Iris pigment epithelial cell (primary cell): ENCODE measurements at regions not wholly inside any gene's neighbourhood (a gene's known extent, or its start where the extent isn't known, plus 50 kb on each side); places are given as distances from the start of the nearest gene placed in this dataset.

Experiments
- DNase-seq: peaks from one replicate; pipeline ENCODE4 v3.0.0-alpha.2; 2011; ENCODE audit warnings: low read depth

DNA sequence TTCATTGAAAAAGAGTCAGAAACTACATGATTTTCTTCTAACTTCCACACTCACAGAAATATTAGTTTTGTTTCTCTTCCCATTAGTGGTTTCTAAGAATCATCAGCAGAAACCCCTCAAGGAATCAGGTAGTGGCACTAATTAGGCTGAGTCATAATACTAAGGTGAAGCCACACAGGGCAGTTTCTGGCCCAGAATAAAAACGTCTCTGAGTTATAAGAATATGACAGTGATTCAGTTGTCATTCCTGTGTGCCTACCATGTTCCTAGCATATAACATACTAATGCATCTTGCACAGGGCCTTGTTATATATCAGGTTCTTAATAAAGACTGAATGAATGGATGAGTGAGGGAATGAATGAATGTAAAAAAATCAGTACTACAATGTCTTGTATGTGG is 206.0 kb upstream of the PLEKHG7 start:
- no peak for DNase-seq

DNA sequence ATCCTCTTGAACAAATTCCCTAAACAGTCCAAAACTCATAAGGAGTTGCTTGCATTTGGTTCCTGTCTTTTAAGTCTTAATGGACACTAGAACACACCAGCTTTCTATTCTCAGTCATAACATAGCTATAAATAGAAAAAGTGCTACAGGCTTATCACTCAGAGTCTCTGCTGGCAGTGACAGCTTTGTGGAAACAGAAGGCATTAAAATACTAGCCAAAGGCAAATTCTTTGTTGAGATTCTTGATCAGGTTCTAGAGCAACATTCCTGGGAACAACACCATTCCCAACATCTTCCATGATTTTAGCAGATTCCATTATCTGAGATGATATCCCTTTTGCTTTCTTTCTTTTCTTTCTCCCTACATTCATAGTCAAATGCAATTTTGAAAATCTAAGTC is 207.7 kb upstream of the PLEKHG7 start:
- no peak for DNase-seq

DNA sequence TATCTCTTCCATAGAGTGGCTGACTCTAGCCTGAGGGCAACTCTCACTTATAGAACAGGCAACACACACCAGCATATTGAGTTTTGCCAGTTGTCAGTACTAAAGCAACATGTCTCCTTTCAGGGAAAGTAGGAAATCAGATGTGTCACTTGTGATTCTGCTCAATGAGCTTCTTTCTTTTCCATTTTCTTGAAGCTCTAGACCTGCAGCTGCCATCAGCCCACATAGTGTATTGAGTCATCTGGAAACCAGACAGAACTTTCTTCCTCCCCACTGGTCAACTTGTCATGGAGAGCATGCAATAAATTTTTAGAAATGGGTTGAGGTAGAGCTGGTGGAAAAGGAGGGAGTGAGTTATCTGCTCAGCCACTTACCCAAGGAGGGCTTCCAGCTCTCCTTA is 209.0 kb upstream of the PLEKHG7 start:
- DNase-seq = peak; percentile 44

DNA sequence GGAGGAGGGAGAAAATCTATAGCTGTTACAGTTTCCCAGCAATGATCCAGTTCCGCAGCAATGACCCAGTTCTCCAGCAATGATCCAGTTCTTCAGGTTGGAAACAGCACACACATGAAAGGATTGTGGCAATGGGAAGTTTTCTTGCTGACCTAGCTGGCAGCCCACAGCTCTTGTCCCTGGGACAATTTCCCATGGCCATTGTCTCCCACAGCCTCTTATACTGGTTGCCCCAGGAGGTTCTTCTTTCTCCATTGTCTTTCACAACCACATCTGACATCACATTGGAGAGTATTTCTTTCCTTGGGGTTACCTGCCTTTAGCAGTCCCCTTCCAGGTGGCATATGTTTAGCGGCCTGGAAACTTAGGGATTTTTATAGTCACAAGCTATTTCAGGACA is 209.8 kb upstream of the PLEKHG7 start:
- no peak for DNase-seq

DNA sequence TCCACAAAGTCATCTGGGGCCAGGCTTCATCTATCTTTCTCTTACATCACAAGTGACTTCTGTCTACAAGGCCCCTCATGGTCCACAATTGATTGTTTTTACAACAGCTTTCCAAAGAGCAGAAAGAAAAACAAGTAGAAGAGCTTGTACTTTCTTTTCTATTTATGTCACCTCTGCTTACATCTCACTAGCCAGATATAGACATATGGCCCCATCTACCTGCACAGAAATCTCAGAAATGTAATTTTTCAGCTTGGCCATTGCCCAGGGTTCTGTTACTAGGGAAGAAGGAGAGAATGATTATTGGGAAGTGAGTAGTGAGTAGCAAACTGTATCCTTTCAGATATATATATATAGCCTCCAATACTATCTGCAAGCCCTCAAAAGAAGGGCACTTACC is 210.5 kb upstream of the PLEKHG7 start:
- DNase-seq = no peak

DNA sequence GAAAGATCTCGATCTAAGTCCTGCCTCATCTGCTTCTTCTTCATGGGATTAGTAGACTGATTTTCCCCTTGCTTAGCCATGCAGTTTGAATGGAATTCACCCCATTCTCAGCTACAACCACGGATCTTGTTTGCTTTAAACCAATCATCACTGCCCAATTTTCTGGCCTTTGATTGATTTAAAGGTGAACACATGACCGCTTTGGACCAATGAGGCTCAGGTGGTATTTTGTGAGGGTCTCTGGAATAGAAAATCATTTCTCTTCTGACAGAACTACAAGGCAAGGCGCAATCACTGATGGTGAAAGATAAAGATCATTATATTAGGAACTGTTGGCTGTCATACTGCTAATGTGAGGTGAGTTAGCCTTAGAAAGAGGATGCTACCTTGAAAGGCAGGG is 213.0 kb upstream of the PLEKHG7 start:
- DNase-seq = no peak

DNA sequence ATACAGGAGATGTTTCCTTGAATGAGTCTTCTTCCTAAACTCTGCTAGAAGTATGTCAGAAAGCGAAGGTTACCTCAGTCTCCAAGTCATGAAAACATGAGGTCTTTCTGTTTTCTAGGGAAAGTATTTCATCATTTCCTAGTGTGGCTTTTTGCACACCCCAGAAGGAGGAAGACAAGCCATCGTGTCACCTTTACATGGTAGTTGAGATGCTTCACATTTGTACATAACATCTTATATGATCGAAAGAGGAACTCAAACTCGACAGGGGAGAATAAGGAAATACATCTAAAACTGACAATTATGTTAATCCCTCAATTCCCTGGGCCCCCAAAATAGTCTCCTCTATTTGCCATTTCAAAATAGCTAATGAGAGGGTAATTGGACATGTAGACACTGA is 214.1 kb upstream of the PLEKHG7 start:
- no peak for DNase-seq

DNA sequence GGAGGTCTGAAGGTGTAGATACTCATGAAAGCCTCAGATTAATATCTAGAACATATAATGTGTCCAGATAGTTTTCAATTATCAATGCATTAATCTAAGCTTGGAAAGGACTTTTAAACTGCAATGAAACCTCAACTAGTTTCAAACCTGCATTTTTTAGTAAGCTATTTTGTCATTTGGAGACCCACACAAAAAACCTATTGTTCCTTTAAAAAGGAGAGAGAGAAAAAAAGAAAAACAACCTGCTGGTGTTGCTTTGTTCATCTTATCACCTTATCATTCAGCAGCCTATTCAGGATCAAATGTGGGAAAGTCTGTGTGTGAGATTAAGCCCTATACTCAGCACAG is 215.7 kb upstream of the PLEKHG7 start:
- DNase-seq = no peak

DNA sequence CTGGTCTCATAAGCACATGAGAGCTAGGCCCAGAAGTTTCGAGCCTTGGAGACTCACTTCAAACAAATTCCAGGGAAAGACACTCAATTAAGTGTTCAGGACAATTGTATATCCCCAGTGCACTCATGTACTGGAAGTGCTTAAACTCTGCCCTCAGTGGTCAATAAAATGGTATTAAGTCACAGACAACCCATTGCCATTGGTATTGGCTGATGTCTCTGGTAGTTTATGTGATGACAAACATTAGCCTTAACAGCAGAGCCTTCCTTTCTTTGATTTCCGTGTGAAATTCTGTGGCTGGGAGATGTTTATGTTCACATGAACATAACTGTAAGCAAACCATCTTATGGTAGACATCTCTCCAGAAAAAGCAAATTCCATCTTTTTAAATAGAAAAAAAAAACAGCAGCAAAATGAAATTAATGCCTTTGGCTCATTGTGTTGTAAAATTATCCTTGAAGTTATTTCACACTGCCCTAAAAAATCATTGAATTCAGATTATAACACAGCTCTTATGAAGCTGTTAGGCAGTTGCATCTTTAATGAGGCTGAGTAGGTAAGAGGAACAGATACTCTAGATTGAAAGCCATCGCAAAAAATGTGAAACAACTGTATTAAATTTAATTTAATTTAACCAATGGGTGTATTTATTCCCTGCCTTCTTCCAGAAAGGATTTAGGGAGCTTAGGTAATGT is 216.2 kb upstream of the PLEKHG7 start:
- no peak for DNase-seq

DNA sequence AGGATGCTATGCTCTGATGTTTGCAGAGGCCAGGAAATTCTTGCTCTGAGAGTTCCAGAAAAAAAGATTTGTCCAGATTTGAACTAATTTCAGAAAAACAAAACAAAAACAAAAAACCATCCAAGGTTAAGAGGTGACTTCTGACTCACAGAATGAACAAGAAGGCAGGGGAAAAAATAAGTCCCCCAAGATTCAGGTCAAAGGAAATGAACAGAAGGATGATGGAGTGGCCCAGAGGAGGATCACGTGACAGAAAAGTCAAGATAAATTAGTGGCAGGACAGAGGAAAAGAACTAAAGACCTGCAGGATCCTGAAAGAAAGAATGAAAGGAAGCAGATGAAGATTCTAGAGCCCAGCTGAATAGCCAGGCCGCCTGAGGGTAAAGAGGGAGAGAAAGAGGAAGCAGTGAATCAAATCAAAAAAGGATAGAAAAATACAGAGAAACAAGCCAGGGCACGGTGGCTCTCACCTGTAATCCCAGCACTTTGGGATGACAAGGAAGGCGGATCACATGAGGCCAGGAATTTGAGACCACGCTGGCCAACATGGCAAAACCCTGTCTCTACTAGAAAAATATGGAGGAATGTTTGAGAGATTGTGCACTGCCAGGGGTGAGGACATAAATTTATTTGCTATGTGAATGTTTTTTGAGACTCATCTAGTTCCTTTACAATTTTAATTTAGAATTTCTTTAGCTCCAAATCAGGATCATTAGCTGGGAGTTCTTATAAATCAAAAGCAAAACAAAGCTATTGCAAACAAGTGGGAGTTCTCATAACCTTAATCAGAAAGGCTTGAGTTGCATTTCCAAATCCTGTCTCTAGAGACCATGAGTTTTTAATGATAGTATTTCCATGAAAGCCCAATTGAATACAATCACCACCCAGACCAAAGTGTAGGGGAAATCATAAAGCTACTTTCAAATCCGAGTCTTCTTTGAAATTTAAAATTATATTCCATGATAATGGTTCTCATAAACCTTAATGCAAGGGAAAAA is 217.1 kb upstream of the PLEKHG7 start:
- DNase-seq = peak; percentile 23

DNA sequence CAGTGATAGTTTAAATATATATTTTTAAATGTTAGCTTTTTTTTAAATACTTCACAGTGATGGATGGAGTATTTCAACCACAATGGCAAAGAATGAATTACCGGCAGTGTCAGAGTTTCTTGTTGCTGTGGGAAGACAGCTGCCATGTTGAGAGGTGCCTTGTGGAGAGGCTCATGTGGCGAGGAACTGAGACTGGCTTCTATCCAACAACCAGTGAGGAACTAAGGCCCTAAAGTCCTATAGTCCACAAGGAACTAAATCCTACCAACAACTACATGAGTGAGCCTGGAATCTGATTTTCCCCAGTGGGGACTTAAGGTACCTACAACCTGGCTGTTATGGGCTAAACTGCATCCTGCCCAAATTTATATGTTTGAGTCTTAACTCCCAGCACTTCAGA is 220.2 kb upstream of the PLEKHG7 start:
- DNase-seq = no peak

DNA sequence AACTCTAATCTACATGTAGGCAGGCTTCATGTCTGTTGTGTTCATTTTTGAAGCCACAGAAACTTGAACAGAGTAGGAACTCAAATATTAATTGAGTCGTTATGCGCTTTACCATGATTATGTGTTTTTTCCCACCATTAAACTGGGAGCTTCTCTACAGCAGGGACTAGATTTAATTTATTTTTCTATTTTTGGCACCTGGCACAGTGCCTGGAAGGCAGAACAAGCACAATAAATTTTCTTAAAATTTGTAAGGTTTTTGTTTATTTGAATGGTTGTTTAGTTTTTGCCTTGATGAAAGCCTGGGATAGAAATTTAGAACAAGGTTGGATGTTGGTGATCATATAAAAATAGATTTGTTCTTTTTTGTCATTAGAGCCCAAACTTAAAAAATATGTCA is 221.7 kb upstream of the PLEKHG7 start:
- DNase-seq = no peak

DNA sequence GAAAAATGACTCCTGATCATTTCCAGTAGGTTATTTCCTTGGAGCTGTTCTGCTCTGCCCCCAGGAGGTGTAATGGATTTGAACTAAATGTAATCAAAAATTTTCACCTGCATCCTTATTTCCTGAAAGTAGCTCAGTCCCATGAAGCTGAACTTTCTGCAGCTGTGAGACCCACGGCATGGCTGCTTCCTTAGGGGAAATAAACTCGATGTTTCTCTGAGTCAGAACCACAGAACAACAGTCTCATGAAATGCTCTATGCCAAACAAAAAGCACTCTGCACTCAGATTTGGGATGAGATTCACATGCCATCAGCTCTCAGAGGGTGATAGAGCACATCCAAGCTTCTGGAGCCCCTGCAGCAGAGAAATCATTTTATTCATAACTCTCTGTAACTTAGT is 224.1 kb upstream of the PLEKHG7 start:
- no peak for DNase-seq

DNA sequence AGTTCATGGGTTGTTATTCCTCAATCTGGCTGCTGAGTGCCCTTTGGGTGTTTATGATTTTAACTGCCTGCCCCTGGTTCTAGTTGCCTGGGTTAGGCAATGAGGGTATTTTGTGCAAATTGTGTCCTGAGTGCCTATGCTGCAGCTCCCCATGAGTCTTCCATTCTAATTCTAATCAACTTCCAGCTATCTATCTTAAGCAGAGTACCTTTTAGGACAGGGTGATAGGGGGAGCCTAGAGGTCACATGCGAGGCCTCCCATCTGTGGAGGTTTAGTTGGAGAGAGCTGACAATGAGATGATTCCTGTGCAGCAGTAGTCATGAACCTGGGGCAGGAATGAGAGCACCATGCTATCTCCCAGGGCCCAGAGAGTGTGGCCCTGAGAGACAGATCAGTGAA is 225.9 kb upstream of the PLEKHG7 start:
- no peak for DNase-seq

DNA sequence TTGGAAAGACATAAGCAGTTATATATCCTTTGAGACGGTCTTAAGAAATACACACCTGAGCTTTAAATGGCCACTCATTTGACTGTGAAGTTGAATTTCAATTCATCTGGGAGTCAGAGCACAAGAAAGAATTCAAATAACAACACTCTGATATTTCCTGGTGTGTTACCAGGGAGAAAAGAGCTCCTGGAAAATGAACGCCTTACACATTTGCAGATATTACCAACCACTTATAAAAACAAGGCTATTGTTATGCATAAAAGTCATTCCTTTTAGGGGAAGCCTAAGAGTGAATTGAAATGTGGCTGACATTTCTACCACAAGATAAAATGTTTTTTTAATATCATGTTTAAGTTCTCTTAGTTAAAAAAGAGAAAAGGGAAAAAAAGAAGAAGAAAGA is 229.2 kb upstream of the PLEKHG7 start:
- DNase-seq = no peak

DNA sequence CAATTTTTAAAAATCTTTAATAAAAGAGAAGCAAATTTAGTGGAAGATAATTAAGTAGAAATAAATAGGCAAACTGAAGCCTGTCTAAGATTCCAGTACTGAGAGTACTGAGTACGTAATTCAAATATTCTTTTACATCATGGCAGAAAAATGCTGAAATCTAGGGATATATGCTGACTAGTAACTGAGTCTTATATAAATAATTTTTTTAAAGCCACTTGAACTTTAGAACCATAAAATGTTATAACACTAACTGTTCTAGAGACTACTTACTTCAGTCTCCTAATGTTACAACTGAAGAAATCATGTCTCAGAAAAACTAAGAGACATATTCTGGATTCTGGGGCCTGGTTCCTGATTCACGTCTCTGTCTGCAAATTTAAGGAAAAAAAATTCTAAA is 230.6 kb upstream of the PLEKHG7 start:
- peak; percentile 60 for DNase-seq

DNA sequence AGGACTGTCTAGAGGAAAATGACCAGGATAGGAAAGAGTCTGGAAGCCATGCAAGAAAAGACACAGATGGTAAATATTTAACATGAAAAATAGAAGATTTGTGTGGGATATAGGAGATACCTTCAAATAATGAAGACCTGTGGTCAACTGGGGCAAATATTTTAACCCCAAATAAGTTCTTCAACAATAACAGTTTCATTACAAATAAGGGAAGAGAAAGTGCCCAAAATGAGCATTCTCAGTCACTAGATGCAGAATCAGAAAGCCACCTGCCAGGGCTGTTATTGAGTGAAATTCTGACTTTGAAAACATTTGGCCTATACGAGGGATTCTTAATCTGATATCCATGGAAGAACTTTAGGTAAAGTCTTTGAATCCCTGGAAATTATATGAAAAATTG is 231.2 kb upstream of the PLEKHG7 start:
- no peak for DNase-seq

DNA sequence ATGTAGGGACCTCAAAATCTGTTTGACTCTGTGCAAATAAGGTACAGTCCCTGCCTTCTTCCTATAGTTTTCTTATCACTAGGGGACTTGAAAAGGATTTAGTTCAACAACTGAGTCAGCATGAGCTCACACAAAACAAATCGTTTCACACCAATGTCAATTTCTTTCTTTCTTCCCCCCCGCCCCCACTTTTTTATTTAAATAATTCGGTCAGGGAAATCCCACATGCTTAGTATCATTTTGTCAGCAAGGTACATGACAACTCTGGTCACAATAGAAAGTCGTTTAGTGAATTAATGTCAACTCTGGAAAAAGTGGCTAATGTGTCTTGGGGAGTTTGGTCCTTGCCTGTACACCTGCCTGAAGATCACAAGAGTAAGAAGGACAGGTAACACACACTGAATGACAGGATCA is 232.2 kb upstream of the PLEKHG7 start:
- DNase-seq = no peak

DNA sequence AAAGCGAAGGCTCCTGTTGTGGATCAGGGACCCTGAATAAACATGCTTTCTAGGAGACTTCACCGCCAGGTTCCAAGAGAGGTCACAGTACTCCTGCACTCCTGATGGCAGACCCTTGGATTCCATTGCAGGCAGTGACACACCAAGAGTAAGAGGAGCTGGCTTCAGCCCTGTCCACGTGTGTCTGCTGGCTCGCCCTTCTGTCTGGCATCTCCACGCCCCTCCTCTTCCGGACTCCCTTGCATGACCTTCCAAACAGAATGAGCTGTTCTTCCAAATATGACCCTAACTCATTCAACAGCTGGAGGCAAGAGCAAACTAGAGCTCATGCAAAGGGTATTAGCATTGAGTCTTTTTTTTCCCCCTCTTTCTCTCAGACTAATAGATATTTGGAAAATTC is 233.0 kb upstream of the PLEKHG7 start:
- DNase-seq = peak; percentile 71

DNA sequence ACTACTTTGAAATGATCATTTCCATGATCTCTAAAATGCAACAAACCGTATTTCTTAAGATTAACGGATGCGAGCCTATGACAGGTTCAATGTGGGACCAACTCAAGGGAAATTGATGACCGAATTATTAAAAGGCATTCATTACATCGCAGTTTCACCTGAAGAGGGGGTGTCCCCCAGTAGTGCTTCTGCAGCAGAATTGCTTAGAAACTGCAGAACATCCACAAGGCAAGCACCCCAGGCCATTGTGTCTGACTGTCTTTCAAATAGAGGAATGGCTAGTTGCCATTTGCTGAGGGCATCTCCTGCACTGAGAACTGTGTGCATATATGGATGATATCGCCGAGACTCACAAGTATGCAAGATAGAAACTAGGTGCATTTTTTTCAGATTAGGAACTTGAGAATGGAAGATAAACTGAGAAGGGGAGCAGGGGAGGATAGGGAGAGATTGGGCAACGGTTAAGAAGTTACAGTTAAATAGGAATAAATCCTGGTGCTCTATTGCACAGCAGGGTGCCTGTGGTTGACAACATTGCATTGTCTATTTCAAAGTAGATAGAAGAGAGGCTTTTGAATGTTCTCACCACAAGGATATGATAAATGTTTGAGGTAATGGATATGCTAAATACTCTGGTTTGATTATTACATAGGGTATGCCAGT is 234.3 kb upstream of the PLEKHG7 start:
- peak; percentile 31 for DNase-seq

DNA sequence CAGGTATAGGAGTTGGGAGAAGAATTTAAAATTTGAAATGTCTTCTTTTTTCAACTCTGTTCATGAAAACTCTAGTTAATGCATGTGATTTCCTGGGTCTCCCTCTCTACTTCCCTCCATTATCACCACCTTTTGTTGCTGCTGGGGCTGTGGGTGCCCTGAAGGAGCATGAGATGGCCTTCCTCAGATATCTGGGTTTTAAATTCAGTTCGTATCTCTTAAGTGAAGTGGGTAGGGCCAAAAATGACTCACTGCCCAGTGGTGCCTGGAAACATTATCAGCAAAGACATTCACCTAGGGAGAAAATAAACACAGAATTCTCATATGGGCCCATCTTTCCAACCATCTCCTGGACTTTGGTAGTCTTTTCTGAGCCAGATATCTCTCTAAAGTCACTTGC is 234.9 kb upstream of the PLEKHG7 start:
- peak; percentile 46 for DNase-seq

DNA sequence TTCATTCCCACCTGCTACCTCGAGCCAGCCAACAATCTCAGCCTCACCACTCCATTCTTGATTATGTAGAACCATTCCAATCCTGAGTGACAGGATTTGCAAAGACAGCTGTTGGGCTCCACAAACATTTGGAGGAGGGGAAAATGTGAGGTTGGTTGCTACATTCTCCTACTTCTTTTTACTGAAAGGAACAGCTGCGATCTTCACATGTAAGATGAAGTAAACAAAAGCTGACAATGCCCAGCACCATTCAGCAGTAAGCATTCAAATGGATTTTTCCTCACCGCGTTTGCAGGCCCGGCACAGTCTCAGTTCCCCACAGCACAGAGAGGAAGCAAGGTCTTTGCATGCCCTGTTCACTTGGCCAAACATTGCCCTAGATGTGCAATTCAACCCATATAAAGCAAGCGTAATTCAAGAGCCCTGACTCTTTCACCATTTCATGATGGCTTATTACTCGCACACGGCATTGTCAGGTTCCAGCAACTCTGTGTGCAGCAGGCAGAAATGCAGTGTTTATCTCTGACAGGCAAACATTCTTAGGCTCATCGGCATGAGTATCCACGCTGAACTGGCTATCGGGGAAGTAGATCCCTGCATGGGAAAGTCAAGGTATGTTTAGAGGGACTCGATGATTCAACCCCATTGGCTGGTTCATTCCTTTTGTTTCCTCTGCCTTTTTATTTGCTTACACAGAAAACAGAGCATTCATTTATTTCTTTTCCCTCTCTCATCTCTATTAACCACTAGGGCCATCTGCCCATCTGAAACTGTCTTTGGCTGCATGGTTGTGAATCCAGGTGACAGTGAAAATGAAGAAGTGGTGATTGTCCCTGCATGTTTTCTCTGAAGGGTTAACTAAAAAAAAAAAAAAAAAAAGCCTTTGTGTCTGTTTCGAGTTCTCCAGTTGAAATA is 236.1 kb upstream of the PLEKHG7 start:
- DNase-seq = peak; percentile 9
